Upper lobe of left lung (tissue), 6 donors: ENCODE measurements at regions not wholly inside any gene's neighbourhood (a gene's known extent, or its start where the extent isn't known, plus 50 kb on each side); places are given as distances from the start of the nearest gene placed in this dataset.

Source experiments
- ATAC-seq, 2 donors: fragments of 200-7000 bp; cut with Tn5 transposase; one replicate each; pipeline ENCODE4 v1.9.1; 2022; ENCODE audit warnings: mild to moderate bottlenecking in 2 of 2, moderate library complexity in 2 of 2; ENCODE audit not compliant: low FRiP score in 2 of 2
- DNase-seq, 2 donors: peaks; one replicate each; pipeline ENCODE4 v3.0.0-alpha.2; 2019 to 2020
- H3K27ac ChIP-seq, 4 donors: fragments of 200-600 bp; sonication (generic); one replicate each; pipeline ENCODE4 v1.5.1; 2016 to 2019
- H3K27me3 ChIP-seq, 4 donors: fragments of 200-600 bp; sonication (generic); one replicate each; pipeline ENCODE4 v1.5.1; 2017 to 2019
- H3K36me3 ChIP-seq, 4 donors: fragments of 200-600 bp; sonication (generic); one replicate each; pipeline ENCODE4 v1.5.1; 2016 to 2019
- H3K4me1 ChIP-seq, 4 donors: fragments of 200-600 bp; sonication (generic); one replicate each; pipeline ENCODE4 v1.5.1; 2018 to 2019
- H3K4me3 ChIP-seq, 4 donors: fragments of 200-600 bp; sonication (generic); one replicate each; pipeline ENCODE4 v1.5.1; 2017 to 2019; ENCODE audit warnings: mild to moderate bottlenecking in 2 of 4, moderate library complexity in 1 of 4
- H3K9me3 ChIP-seq, 4 donors: fragments of 200-600 bp; sonication (generic); one replicate each; pipeline ENCODE4 v1.5.1; 2018 to 2019
- CTCF ChIP-seq, 6 experiments: fragments of 450-650 bp in 4 of 6; fragments of 200-600 bp in 2 of 6; sonication (generic) in 2 of 6; IDR thresholded peaks; one replicate each; pipeline ENCODE4 v1.5.1; 2016 to 2019; ENCODE audit warnings: antibody characterized with exemption in 6 of 6
- EP300 ChIP-seq, 4 donors: sonication (generic); formaldehyde crosslinking; IDR thresholded peaks; one replicate each; pipeline ENCODE4 v1.5.1; 2017; ENCODE audit warnings: antibody characterized with exemption in 4 of 4, control low read depth in 2 of 4
- POLR2A ChIP-seq, 4 donors: fragments of 450-650 bp; IDR thresholded peaks; one replicate each; pipeline ENCODE4 v1.5.1; 2016 to 2017; ENCODE audit warnings: antibody characterized with exemption in 4 of 4, mild to moderate bottlenecking in 2 of 4
- POLR2AphosphoS5 ChIP-seq, 2 donors: sonication (generic); formaldehyde crosslinking; IDR thresholded peaks; one replicate each; pipeline ENCODE4 v1.5.1; 2017; ENCODE audit warnings: antibody characterized with exemption in 2 of 2
- WGBS, 2 donors: methylation state at CpG; one replicate each; pipeline ENCODE4 v1.1.5; 2017 to 2018; 5-methylcytosine and 5-hydroxymethylcytosine counted together
- donor health status: DM: no; HTN: no; CAD: no; lungs with moderate emphysema.
- donor health status: DM: no; HTN: yes; CAD: no; lungs with severe emphysema.

DNA sequence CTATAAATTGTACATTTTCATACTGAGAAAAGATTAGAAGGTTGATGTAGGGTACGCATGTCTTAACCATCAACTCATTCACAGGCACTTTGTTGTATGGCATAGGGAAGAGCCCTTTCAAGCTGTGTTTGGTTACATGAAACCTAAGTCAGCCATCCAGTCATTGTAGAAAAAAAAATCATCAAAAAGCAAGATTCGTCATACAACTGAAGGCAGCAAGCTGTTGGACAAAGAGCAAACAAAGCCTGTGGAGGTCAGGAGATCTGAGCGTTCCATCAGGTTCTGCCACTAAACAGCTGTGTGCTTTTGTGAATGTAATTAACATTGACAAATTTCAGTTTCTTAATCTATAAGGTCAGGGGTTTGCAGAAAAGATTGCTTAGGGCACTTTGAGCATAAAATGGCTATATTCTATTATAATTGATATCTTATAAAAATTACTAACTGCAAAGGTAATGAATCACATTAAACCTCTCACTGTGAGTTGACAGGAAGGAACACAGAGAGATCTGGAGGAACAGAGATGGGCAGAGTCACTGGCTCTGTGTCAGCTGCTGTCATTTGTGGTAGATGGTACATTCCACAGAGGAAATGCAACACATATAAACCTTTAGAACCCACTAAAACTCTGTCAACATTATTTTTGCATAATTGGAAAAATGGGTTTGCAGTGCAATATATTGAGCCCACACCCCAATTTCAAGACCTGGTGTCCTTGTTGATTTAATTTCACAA lies 66.3 kb upstream of the MYOCD start:
- TF ChIP-seq EP300 (IDR thresholded peaks at IDR 0.05) (no peak), POLR2AphosphoS5 (IDR thresholded peaks at IDR 0.05) (no peak), CTCF (IDR thresholded peaks at IDR 0.05) (no peak), POLR2A (IDR thresholded peaks at IDR 0.05) (no peak)
- DNase-seq (no peak), ATAC-seq (no peak)
- 54 to 55% methylated on average over 3 of the region's 3 CpGs for WGBS, 2 donors
- Histone ChIP-seq H3K36me3 (no peaks in the 10 kb centered on the region), H3K4me1 (no peaks in the 10 kb centered on the region), H3K9me3 (no peaks in the 10 kb centered on the region), H3K27ac (no peak overlapping the region), H3K27me3 (no peaks in the 10 kb centered on the region), H3K4me3 (no peak overlapping the region)

GRCh38 chr17:12600349-12600748 lies 65.3 kb upstream of the MYOCD start:
- Histone ChIP-seq H3K4me1 (no peaks in the 10 kb centered on the region), H3K36me3 (no peaks in the 10 kb centered on the region), H3K9me3 (no peaks in the 10 kb centered on the region), H3K27ac (no peak overlapping the region), H3K27me3 (no peaks in the 10 kb centered on the region), H3K4me3 (no peak overlapping the region)
- TF ChIP-seq CTCF (IDR thresholded peaks at IDR 0.05), result no peak
- TF ChIP-seq EP300 (IDR thresholded peaks at IDR 0.05), result no peak
- TF ChIP-seq POLR2AphosphoS5 (IDR thresholded peaks at IDR 0.05), result no peak
- no peak for TF ChIP-seq POLR2A (IDR thresholded peaks at IDR 0.05)
- ATAC-seq (no peak), DNase-seq (no peak)
- WGBS, 2 donors, result 56 to 63% methylated on average over 2 of the region's 2 CpGs

GRCh38 chr17:12603566-12603965 lies 62.1 kb upstream of the MYOCD start:
- Histone ChIP-seq H3K4me3 (no peak overlapping the region), H3K9me3 (no peaks in the 10 kb centered on the region), H3K27ac (no peak overlapping the region), H3K27me3 (no peaks in the 10 kb centered on the region), H3K4me1 (no peaks in the 10 kb centered on the region), H3K36me3 (no peaks in the 10 kb centered on the region)
- no peak for ATAC-seq
- no peak for DNase-seq
- 59 to 85% methylated on average over 6 of the region's 6 CpGs for WGBS, 2 donors
- TF ChIP-seq POLR2AphosphoS5 (IDR thresholded peaks at IDR 0.05) (no peak), CTCF (IDR thresholded peaks at IDR 0.05) (no peak), EP300 (IDR thresholded peaks at IDR 0.05) (no peak), POLR2A (IDR thresholded peaks at IDR 0.05) (no peak)

GRCh38 chr17:12605222-12605621 lies 60.5 kb upstream of the MYOCD start:
- WGBS, 2 donors, result 85 to 94% methylated on average over 5 of the region's 5 CpGs
- Histone ChIP-seq H3K27ac (no peak overlapping the region), H3K4me1 (no peaks in the 10 kb centered on the region), H3K36me3 (no peaks in the 10 kb centered on the region), H3K27me3 (no peaks in the 10 kb centered on the region), H3K4me3 (no peak overlapping the region), H3K9me3 (no peaks in the 10 kb centered on the region)
- DNase-seq (no peak), ATAC-seq (no peak)
- no peak for TF ChIP-seq CTCF (IDR thresholded peaks at IDR 0.05)
- no peak for TF ChIP-seq POLR2AphosphoS5 (IDR thresholded peaks at IDR 0.05)
- no peak for TF ChIP-seq EP300 (IDR thresholded peaks at IDR 0.05)
- no peak for TF ChIP-seq POLR2A (IDR thresholded peaks at IDR 0.05)

GRCh38 chr17:12613566-12613965 lies 52.1 kb upstream of the MYOCD start:
- 58 to 60% methylated on average over 3 of the region's 3 CpGs for WGBS, 2 donors

More at GRCh38 chr17:12613566-12613965, 52.1 kb upstream of the MYOCD start:
- no peaks in the 10 kb centered on the region for H3K9me3 ChIP-seq
- H3K27me3 ChIP-seq, result no peaks in the 10 kb centered on the region
- H3K4me3 ChIP-seq, result no peak overlapping the region
- no peaks in the 10 kb centered on the region for H3K36me3 ChIP-seq
- no peak for TF ChIP-seq POLR2AphosphoS5 (IDR thresholded peaks at IDR 0.05)
- H3K27ac ChIP-seq, result no peak overlapping the region
- DNase-seq (no peak), ATAC-seq (no peak)
- no peaks in the 10 kb centered on the region for H3K4me1 ChIP-seq
